HEK293 (cell line): ENCODE measurements at regions not wholly inside any gene's neighbourhood (a gene's known extent, or its start where the extent isn't known, plus 50 kb on each side); places are given as distances from the start of the nearest gene placed in this dataset.

Experiments used
- ZNF175 ChIP-seq: fragments of 450-650 bp; formaldehyde crosslinking; IDR thresholded peaks from 2 replicates; pipeline ENCODE4 v1.5.1; 2016; ENCODE audit warnings: missing biosample characterization, missing genetic modification characterization
- ZNF792 ChIP-seq: fragments of 450-650 bp; formaldehyde crosslinking; IDR thresholded peaks from 2 replicates; pipeline ENCODE4 v1.5.1; 2016; ENCODE audit warnings: missing biosample characterization, missing genetic modification characterization

DNA sequence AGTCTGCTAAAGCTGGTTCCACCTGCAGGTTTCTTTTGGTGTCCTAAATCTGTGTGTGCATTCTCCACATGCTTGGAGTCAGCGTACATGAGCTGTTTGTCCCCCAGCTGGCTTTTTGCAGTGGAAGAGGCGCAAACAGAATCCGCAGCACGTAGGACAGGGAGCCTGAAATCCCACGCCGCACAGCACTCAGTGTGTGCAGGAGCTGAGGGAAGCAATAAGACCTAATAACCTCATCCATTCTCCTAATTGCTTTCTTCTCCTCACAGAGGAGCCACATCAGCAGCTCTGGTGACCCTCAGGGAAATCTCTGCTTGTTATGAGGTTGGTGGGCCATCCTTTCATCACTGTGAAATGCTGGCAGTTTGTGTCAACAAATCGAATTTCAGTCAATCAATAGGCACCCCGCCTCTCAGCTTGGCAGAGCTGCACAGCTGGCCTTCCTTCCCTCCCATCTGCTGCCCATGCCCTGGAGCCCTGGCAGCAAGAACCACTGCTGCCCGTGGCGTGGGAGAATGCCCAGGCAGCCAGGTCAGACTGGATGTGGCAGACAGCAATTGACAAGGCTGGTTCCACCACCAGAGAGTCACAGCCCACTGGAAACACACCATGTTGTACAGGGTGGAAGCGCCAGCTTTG lies 136.7 kb downstream of the ZDHHC20 start:
- no peak for TF ChIP-seq ZNF792
- no peak for TF ChIP-seq ZNF175 (tag by site-specific recombination)
